ENCODE measurements at regions not wholly inside any gene's neighbourhood (a gene's known extent, or its start where the extent isn't known, plus 50 kb on each side); places are given as distances from the start of the nearest gene placed in this dataset.

GRCh38 chr12:13769966-13770365 is 211.4 kb downstream of the GRIN2B start:
- H3K27ac ChIP-seq, result no peak overlapping the region
- intact Hi-C loops (cut with DNase I), result no loop called here
- H3K27me3 ChIP-seq (replicated peaks; ENCODE audit: insufficient read depth), result no peaks in the 10 kb centered on the region
- H3K4me1 ChIP-seq (replicated peaks), result no peaks in the 10 kb centered on the region
- H3K9me3 ChIP-seq, result no peaks in the 10 kb centered on the region
- TF ChIP-seq CTCF (IDR thresholded peaks at IDR 0.05), result no peak
- TF ChIP-seq POLR2A (IDR thresholded peaks at IDR 0.05), result no peak
- no peaks in the 10 kb centered on the region for H3K36me3 ChIP-seq
- no peak overlapping the region for H3K4me3 ChIP-seq
- DNase-seq (ENCODE audit: low spot score), result no peak

- Histone ChIP-seq H3K4me1 (replicated peaks) (no peaks in the 10 kb centered on the region), H3K27me3 (replicated peaks; ENCODE audit: insufficient read depth) (no peaks in the 10 kb centered on the region), H3K9me3 (no peaks in the 10 kb centered on the region), H3K36me3 (no peaks in the 10 kb centered on the region), H3K27ac (no peak overlapping the region), H3K4me3 (no peak overlapping the region)
- no peak for DNase-seq (ENCODE audit: low spot score)
- intact Hi-C loops (cut with DNase I), result no loop called here
- TF ChIP-seq POLR2AphosphoS5 (IDR thresholded peaks at IDR 0.05) (no peak), CTCF (IDR thresholded peaks at IDR 0.05) (no peak), POLR2A (IDR thresholded peaks at IDR 0.05) (no peak)
- whole genome bisulfite sequencing, result 81% methylated on average over 4 of the region's 4 CpGs
Measured at GRCh38 chr12:13769273-13769672, 212.1 kb downstream of the GRIN2B start.

GRCh38 chr12:13764748-13765147 is 216.7 kb downstream of the GRIN2B start:
- intact Hi-C loops (cut with DNase I), result no loop called here
- no peaks in the 10 kb centered on the region for H3K27me3 ChIP-seq (replicated peaks; ENCODE audit: insufficient read depth)

GRCh38 chr12:13749389-13749788 is 232.0 kb downstream of the GRIN2B start:
- H3K4me3 ChIP-seq, result no peak overlapping the region
- H3K9me3 ChIP-seq, result no peaks in the 10 kb centered on the region
- H3K27ac ChIP-seq, result no peak overlapping the region
- WGBS, result 84% methylated on average over 1 of the region's 1 CpG
- no peak for TF ChIP-seq POLR2A (IDR thresholded peaks at IDR 0.05)
- intact Hi-C loops (cut with DNase I), result no loop called here
- H3K4me1 ChIP-seq (replicated peaks), result no peaks in the 10 kb centered on the region
- no peak for DNase-seq (ENCODE audit: low spot score)
- H3K36me3 ChIP-seq, result no peaks in the 10 kb centered on the region
- no peaks in the 10 kb centered on the region for H3K27me3 ChIP-seq (replicated peaks; ENCODE audit: insufficient read depth)

More at GRCh38 chr12:13764748-13765147, 216.7 kb downstream of the GRIN2B start:
- Histone ChIP-seq H3K27ac (no peak overlapping the region), H3K4me3 (no peak overlapping the region), H3K36me3 (no peaks in the 10 kb centered on the region), H3K9me3 (no peaks in the 10 kb centered on the region), H3K4me1 (replicated peaks) (no peaks in the 10 kb centered on the region)
- DNase-seq (ENCODE audit: low spot score), result no peak
- TF ChIP-seq POLR2AphosphoS5 (IDR thresholded peaks at IDR 0.05) (no peak), CTCF (IDR thresholded peaks at IDR 0.05) (no peak), POLR2A (IDR thresholded peaks at IDR 0.05) (no peak)
- 63% methylated on average over 6 of the region's 6 CpGs for WGBS

GRCh38 chr12:13745111-13745860 is 236.1 kb downstream of the GRIN2B start:
- no peak for DNase-seq (ENCODE audit: low spot score)

More at GRCh38 chr12:13745111-13745860, 236.1 kb downstream of the GRIN2B start:
- Histone ChIP-seq H3K4me1 (replicated peaks) (no peaks in the 10 kb centered on the region), H3K4me3 (no peak overlapping the region), H3K36me3 (no peaks in the 10 kb centered on the region), H3K9me3 (no peaks in the 10 kb centered on the region), H3K27me3 (replicated peaks; ENCODE audit: insufficient read depth) (no peaks in the 10 kb centered on the region), H3K27ac (no peak overlapping the region)
- intact Hi-C loops (cut with DNase I), result no loop called here
- TF ChIP-seq CTCF (IDR thresholded peaks at IDR 0.05) (no peak), POLR2A (IDR thresholded peaks at IDR 0.05) (no peak), POLR2AphosphoS5 (IDR thresholded peaks at IDR 0.05) (no peak)
- WGBS, result 65% methylated on average over 6 of the region's 6 CpGs
